Suprapubic skin (tissue), 3 donors: ENCODE measurements at regions not wholly inside any gene's neighbourhood (a gene's known extent, or its start where the extent isn't known, plus 50 kb on each side); places are given as distances from the start of the nearest gene placed in this dataset.

Experiments
- CTCF ChIP-seq, 2 donors: fragments of 200-600 bp in 1 of 2; fragments of 450-650 bp in 1 of 2; sonication (generic) in 1 of 2; IDR thresholded peaks; one replicate each; pipeline ENCODE4 v1.5.1; 2016 to 2019; ENCODE audit warnings: antibody characterized with exemption in 2 of 2, mild to moderate bottlenecking in 1 of 2, moderate library complexity in 1 of 2
- EP300 ChIP-seq: sonication (generic); formaldehyde crosslinking; IDR thresholded peaks from one replicate; pipeline ENCODE4 v1.6.1; 2017; ENCODE audit warnings: antibody characterized with exemption

- TF ChIP-seq CTCF (IDR thresholded peaks at IDR 0.05) (no peak), EP300 (no peak)
Measured at GRCh38 chr20:55348223-55348622, 657.1 kb downstream of the CBLN4 start.
